Vagina (tissue), 2 donors: ENCODE measurements at regions not wholly inside any gene's neighbourhood (a gene's known extent, or its start where the extent isn't known, plus 50 kb on each side); places are given as distances from the start of the nearest gene placed in this dataset.

Experiments
- CTCF ChIP-seq, 3 experiments: fragments of 450-650 bp in 2 of 3; fragments of 200-600 bp in 1 of 3; sonication (generic) in 1 of 3; IDR thresholded peaks; one replicate each; pipeline ENCODE4 v1.5.1; 2017 to 2019; ENCODE audit warnings: antibody characterized with exemption in 3 of 3, mild to moderate bottlenecking in 2 of 3, moderate library complexity in 2 of 3
- POLR2A ChIP-seq, 2 donors: fragments of 450-650 bp; IDR thresholded peaks; one replicate each; pipeline ENCODE4 v1.6.1; 2017; ENCODE audit warnings: antibody characterized with exemption in 2 of 2, mild to moderate bottlenecking in 2 of 2, moderate library complexity in 2 of 2
- POLR2AphosphoS5 ChIP-seq, 2 donors: sonication (generic); formaldehyde crosslinking; IDR thresholded peaks; one replicate each; pipeline ENCODE4 v1.9.0; 2017; ENCODE audit warnings: antibody characterized with exemption in 2 of 2, mild to moderate bottlenecking in 2 of 2, low read depth in 1 of 2; ENCODE audit not compliant: insufficient read depth in 1 of 2

GRCh38 chr12:78563826-78564225 lies 300.7 kb upstream of the SYT1 start:
- TF ChIP-seq POLR2A (IDR thresholded peaks at IDR 0.05) (no peak), CTCF (IDR thresholded peaks at IDR 0.05) (no peak), POLR2AphosphoS5 (IDR thresholded peaks at IDR 0.05; ENCODE audit: insufficient read depth in 1 of 2, low read depth in 1 of 2) (no peak)
